ENCODE measurements at regions not wholly inside any gene's neighbourhood (a gene's known extent, or its start where the extent isn't known, plus 50 kb on each side); places are given as distances from the start of the nearest gene placed in this dataset.

- no peak for DNase-seq
These were observed 218.9 kb upstream of the CDKN3 start for GRCh38 chr14:54177641-54178621.

DNA sequence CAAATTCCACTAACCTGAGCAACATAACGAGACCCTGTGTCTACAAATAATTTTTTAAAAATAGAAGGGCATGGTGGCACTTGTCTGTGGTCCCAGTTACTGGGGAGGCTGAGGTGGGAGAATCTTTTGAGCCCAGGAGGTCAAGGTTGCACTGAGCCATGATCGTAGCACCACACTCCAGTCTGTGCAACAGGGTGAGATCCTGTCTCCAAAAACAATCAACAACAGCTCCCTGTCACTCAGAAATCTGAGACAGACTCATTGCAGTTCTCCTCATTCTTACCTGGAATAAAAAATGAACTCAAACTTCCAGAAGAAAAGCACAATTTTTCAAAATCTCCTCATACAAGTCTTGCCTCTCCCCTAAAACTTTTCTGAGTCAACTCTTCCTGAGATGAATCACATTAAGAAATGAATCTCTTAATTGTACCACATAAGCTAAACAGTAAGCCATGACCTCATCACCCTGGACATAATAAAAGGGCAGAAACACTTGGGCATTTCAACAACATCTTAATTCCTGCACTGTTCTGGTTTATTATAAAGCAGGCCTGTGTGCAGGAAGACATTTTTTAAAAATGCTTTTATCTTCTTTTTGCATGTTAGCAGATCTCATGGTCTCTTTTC lies 214.3 kb upstream of the CDKN3 start:
- DNase-seq, result no peak

- DNase-seq, result no peak
These were observed 209.7 kb upstream of the CDKN3 start for GRCh38 chr14:54186821-54187763.

DNA sequence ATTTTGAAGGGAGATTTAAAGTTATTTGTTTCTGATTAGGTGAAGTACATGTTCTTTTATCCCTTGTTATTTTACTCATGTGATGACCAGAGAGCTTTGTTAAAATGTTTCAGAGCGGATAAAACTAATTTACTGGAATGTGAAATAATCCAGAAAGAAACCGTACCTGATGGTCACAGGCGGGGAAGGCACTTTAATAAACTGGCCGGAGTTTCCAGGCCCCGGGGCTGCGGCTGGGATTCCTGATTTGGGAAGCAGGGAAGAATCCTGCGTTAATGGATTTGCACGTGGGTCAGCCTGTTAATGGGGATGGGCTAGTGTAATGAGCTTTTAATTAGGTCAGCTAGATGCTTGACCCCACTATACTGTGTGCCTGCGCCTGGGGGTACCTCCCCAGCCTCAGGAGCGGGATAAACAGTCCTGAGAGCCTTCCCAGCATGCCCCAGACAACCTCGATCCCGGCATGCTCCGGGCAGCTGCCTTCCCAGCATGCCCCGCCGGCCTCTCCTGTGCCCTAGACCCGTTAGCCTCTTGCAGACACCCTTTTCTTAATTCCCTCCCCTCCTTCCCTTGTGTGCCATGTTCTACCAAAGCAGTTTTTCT lies 208.6 kb upstream of the CDKN3 start:
- DNase-seq, result no peak

- no peak for DNase-seq
These were observed 207.5 kb upstream of the CDKN3 start for GRCh38 chr14:54189333-54189732.

GRCh38 chr14:54189748-54190354 lies 207.0 kb upstream of the CDKN3 start:
- DNase-seq, result no peak

- no peak for DNase-seq
These were observed 205.0 kb upstream of the CDKN3 start for GRCh38 chr14:54191846-54192245.

DNA sequence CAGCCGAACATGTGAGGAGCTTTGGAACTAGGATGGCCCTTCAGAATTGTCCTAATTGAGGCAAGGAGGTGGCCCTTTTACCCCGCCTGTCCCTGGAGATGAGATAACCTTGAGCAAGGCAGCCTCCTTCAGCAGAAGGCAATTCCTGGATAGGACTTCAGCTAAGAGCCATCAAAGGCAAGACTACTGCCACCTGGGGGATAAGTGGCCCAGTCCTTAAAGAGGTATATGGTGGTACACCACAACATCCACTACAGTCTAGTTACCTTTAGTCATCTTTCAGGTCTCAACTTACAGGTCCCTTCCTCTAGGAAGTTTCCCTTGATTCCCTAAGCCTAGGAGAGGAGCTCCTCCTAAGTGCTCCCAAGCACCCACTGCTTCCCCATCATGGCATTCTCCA lies 204.2 kb upstream of the CDKN3 start:
- no peak for DNase-seq

- DNase-seq, result no peak
These were observed 202.9 kb upstream of the CDKN3 start for GRCh38 chr14:54193871-54194270.

- DNase-seq, result no peak
These were observed 202.3 kb upstream of the CDKN3 start for GRCh38 chr14:54194501-54194900.

DNA sequence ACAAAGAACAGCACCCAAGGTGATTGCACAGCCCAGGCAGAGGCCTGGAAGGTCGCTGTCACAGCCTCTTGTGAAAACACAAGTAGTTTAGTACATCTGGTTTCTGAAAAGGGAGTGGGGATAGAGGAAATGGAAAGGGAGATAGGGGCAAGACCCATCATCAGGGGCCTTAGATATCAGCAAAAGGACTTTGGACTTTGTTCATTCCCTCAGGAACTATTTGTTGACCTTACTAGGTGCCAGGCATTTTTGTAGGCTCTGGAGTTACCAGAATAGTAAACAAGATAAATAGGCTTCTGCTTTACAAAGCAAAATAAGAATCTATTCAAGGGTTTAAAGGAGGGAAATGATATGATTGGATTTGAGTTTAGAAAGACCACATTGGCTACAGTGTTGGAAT lies 199.4 kb upstream of the CDKN3 start:
- DNase-seq, result no peak

GRCh38 chr14:54200726-54201125 lies 196.1 kb upstream of the CDKN3 start:
- no peak for DNase-seq

DNA sequence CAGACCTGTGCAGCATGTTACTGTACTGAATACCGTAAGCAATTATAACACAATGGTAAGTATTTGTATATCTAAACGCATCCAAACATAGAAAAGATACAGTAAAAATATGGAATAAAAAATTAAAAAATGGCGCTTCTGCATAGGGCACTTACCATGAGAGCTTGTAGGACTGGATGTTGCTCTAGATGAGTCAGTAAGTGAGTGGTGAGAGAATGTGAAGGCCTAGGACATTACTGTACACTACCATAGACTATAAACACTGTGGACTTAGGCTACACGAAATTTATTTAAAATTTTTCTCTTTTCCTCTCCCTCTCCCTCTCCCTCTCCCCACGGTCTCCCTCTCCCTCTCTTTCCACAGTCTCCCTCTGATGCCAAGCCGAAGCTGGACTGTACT lies 194.5 kb upstream of the CDKN3 start:
- no peak for DNase-seq

DNA sequence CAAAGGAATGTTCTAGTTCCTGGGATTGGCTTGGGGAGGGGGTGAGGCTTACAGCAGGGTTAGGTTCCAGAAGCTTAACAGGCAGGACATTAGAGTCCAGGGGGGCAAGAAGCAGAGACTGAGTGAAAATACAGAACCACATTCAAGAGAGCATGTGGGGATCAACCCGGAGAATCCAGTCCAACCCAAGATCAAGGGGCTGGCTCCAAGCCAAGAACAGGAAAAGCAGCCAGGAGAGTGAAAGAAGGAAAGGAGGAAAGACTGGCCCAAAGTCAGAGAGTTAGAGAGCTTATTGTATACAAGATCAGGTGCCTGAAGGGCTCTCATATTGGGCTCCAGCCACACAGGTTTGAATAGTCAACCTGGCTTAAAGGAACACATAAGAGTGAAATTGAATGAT lies 190.3 kb upstream of the CDKN3 start:
- no peak for DNase-seq

GRCh38 chr14:54207075-54207474 lies 189.7 kb upstream of the CDKN3 start:
- no peak for DNase-seq

DNA sequence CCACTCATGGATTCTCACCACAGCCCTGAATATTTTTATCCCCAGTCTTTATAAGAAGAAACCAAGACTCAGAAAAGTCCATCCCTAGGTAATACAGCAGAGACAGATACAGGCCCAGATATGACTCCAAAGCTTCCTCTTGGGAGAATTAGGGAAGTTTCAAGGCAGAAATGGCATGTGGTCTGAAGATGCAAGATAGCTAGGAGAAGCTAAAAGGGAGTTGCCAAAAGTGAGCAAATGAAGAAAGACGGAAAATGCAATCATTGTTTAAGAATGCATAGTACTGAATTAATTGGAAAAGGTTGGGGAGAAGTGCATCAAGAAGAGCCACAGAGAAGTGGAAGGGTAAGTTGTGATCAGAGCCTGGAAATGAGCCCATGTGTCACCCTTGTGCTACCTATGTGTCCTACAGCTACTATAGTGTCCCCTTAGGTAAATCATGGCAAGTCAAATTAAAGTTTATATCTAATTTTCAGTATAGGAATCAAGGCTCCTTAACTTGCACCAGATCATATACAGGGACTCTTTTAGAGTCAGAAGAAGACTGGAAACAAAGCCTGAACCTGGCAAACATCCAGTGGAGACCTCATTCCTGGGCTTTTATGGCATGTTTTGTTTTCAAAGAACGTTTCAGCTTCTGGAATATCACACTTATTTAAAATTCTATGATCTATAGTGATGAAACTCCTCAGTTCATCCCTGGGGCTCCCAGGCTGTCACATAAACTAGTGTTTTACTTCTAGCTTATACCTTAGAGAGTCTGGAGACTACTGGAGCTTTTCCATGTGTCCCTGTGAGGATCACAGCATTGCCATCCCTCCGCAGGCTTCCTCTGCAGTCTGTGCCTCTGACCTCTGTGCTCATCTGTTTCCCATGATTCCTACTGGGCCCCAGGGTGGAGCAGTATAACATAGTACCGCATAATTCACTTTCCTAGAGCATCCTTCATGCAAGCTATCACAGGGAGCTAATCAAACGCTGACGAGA lies 189.0 kb upstream of the CDKN3 start:
- no peak for DNase-seq

GRCh38 chr14:54208751-54209150 lies 188.1 kb upstream of the CDKN3 start:
- no peak for DNase-seq

DNA sequence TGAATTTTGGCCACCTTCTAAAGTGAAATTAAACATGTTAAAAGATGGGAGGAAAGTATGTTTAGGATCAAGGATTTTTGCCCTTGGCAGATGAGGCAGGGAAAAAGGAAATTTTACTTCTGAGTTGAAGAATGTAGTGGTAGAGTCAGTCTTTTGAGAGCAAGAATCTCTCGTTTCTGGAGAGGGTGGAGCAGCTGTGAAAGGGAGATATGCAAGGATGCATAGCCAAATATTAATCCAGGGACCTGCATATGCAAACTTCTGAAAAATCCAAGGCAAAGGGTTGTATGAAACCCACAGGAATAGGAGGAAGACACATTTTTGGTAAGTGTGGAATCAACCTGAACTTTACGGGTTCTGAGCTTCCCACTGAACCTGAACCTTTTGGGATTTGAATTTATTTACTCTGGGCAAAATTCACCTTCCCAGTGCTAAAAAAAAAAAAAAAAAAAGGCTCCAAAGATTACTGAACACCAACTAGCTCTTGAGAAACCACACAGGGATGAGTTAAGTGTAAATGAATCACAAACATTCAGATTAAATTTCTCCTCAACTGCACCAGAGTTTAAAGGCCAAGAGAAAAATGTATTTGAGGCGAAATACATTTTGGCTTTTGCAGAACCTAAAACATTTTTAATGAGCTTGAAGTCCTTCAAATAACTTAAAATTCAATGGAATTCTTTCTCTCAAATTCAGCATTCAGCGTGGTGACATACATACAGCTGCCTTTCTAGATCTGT lies 187.1 kb upstream of the CDKN3 start:
- no peak for DNase-seq

DNA sequence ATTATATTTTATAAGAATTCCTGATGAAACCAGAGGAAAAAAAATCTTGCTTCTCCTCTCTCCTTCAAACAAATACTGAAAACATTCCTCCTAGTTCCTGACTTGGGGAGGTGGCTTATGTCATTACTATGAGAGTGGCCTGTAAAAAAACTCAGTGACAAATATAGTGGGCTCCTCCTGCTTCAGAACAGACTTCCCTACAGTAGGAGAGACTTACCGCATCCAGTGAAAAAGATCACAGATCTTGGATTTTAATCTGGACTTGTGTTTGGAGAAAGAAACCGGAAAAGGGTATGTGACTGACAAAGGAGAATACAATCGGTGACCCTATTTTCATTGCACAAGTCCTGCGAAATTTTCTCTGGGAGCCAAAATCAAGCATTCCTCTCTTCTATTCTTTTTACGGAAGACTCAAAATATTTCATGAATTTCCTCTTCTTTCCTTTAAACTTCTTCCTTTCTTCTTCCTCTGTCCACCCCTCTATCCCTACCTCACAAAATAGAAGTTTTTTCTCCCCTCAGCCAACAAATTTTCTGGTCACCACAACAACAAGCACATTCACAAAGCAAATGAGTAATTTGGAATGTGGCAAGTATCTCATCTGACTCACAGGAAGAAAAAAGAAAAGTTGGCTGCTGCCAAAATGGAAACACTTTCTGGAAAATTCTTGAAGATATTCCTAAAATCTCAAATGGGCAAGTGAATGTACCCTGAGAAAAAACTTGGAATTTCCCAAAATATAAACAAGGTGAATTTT lies 185.1 kb upstream of the CDKN3 start:
- no peak for DNase-seq

DNA sequence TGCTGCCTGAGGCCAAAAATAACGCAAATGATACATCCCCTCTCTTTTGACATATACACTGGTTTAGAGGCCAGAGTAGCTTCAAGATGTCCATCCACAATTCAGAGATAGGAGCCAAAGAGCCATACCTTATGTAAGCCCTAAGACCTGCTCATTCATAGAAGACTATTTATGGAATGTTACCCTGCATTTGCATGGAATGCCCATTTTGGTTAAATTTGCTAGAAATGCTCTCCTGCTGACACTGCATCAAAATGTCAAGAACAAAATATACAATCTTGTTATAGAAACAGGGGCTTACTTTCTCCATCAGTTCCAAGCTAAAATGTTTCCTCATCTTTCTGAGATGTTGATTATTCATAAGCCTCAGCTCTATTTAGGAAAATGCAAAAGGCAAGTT lies 183.3 kb upstream of the CDKN3 start:
- no peak for DNase-seq

Data from T1000 (cell line).